ENCODE measurements at regions not wholly inside any gene's neighbourhood (a gene's known extent, or its start where the extent isn't known, plus 50 kb on each side); places are given as distances from the start of the nearest gene placed in this dataset.

DNA sequence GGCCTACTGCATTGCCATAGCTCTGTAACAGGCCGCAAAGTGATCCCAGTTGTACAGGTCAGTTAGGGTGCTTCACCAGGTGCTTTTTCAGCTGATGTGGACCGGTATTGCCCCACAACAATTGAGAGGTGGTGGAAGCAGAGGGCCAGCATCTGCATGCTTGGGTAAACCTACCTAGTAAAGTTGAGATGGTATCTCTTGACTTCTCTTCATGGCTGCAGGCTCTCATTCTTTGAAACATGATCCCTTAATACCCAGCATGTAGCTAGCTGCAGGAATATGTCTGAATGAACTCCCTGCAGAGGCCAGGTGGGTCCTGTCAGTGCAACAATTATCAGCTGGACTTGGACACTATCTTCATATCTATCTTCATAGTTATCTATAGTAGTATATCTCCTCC, 60.7 kb upstream of the CCDC6 start:
- Histone ChIP-seq H3K4me2 (ENCODE audit: low read length, poor library complexity, severe bottlenecking) (no peak overlapping the region), H3K27me3 (ENCODE audit: control insufficient read depth in 1 of 2, insufficient read depth in 1 of 2, low read length in 2 of 2) (no peaks in the 10 kb centered on the region), H3K14ac (ENCODE audit: low read length in 2 of 2) (no peak overlapping the region), H2AFZ (ENCODE audit: low read depth, low read length) (no peak overlapping the region), H4K91ac (ENCODE audit: low read length) (no peak overlapping the region), H3K9me3 (ENCODE audit: control insufficient read depth, low read length) (no peaks in the 10 kb centered on the region), H2BK5ac (ENCODE audit: low read depth, low read length, poor library complexity, severe bottlenecking) (no peak overlapping the region), H3K27ac (ENCODE audit: low read length, poor library complexity, severe bottlenecking) (no peak overlapping the region), H3K4ac (ENCODE audit: low read depth in 1 of 2, low read length in 2 of 2) (no peak overlapping the region), H3K9ac (ENCODE audit: low read length) (no peak overlapping the region), H3K79me1 (replicated peaks; ENCODE audit: low read length, poor library complexity, severe bottlenecking) (no peaks in the 10 kb centered on the region), H3K36me3 (ENCODE audit: control insufficient read depth in 1 of 2, insufficient read depth in 2 of 2, low read depth in 1 of 2, low read length in 2 of 2) (no peaks in the 10 kb centered on the region), H3K18ac (ENCODE audit: low read depth in 1 of 2, low read length in 2 of 2) (no peak overlapping the region), H3K23ac (ENCODE audit: low read length in 2 of 2) (no peak overlapping the region), H2AK5ac (ENCODE audit: low read length, severe bottlenecking) (no peak overlapping the region), H2BK12ac (ENCODE audit: low read length in 2 of 2) (no peak overlapping the region), H3K4me3 (ENCODE audit: insufficient read depth in 1 of 2, low read depth in 1 of 2, low read length in 2 of 2) (no peak overlapping the region), H2BK120ac (ENCODE audit: low read depth, low read length) (no peak overlapping the region), H3K4me1 (ENCODE audit: control insufficient read depth, insufficient read depth, low read depth, low read length) (no peaks in the 10 kb centered on the region), H2BK15ac (ENCODE audit: low read depth, poor library complexity, severe bottlenecking) (no peak overlapping the region), H4K8ac (ENCODE audit: low read length) (no peak overlapping the region)
- 82% methylated on average over 1 of the region's 2 CpGs for WGBS
- DNase-seq = no peak

DNA sequence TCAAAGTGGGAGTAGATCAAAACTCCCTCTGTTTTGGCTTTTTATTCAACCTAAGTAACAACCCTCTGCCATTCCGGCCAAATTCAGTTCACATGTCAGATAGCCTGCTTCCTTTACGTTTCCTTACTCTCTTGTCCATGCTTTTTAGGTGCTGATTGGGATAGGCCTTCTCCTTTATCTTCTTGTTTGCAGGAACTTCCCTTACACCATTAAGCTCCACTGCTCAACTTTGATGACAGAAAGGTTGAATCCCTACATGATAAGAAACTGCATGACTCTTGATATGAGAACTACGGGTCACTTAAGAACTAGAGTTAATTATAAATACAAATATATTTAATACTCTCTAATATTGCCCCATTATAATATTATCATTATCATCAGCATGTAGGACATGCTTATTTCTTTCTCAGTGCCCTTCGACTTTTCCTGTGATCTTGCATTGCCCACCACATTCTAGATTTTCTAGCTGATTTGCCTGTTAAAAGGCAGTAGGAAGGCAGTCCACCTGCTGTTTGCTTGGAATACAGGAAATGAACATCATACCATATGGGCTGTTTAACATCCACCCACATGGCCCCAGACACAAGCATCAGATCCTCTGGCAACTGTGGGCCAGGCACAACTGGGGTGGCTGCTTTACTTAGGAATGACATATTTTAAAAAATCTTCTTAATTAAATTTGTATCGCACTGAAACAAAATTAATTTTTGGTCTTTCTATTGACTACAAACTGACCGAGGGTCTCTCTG, 59.7 kb upstream of the CCDC6 start:
- Histone ChIP-seq H3K14ac (ENCODE audit: low read length in 2 of 2) (no peak overlapping the region), H3K9me3 (ENCODE audit: control insufficient read depth, low read length) (no peaks in the 10 kb centered on the region), H3K79me1 (replicated peaks; ENCODE audit: low read length, poor library complexity, severe bottlenecking) (no peaks in the 10 kb centered on the region), H2AFZ (ENCODE audit: low read depth, low read length) (no peak overlapping the region), H3K18ac (ENCODE audit: low read depth in 1 of 2, low read length in 2 of 2) (no peak overlapping the region), H2AK5ac (ENCODE audit: low read length, severe bottlenecking) (no peak overlapping the region), H3K4ac (ENCODE audit: low read depth in 1 of 2, low read length in 2 of 2) (no peak overlapping the region), H4K91ac (ENCODE audit: low read length) (no peak overlapping the region), H2BK5ac (ENCODE audit: low read depth, low read length, poor library complexity, severe bottlenecking) (no peak overlapping the region), H2BK12ac (ENCODE audit: low read length in 2 of 2) (no peak overlapping the region), H2BK120ac (ENCODE audit: low read depth, low read length) (no peak overlapping the region), H3K9ac (ENCODE audit: low read length) (no peak overlapping the region), H3K27ac (ENCODE audit: low read length, poor library complexity, severe bottlenecking) (no peak overlapping the region), H3K4me2 (ENCODE audit: low read length, poor library complexity, severe bottlenecking) (no peak overlapping the region), H2BK15ac (ENCODE audit: low read depth, poor library complexity, severe bottlenecking) (no peak overlapping the region), H4K8ac (ENCODE audit: low read length) (no peak overlapping the region), H3K4me1 (ENCODE audit: control insufficient read depth, insufficient read depth, low read depth, low read length) (no peaks in the 10 kb centered on the region), H3K4me3 (ENCODE audit: insufficient read depth in 1 of 2, low read depth in 1 of 2, low read length in 2 of 2) (no peak overlapping the region), H3K36me3 (ENCODE audit: control insufficient read depth in 1 of 2, insufficient read depth in 2 of 2, low read depth in 1 of 2, low read length in 2 of 2) (no peaks in the 10 kb centered on the region), H3K23ac (ENCODE audit: low read length in 2 of 2) (no peak overlapping the region), H3K27me3 (ENCODE audit: control insufficient read depth in 1 of 2, insufficient read depth in 1 of 2, low read length in 2 of 2) (no peaks in the 10 kb centered on the region)
- WGBS = 94% methylated on average over 3 of the region's 6 CpGs
- no peak for DNase-seq

DNA sequence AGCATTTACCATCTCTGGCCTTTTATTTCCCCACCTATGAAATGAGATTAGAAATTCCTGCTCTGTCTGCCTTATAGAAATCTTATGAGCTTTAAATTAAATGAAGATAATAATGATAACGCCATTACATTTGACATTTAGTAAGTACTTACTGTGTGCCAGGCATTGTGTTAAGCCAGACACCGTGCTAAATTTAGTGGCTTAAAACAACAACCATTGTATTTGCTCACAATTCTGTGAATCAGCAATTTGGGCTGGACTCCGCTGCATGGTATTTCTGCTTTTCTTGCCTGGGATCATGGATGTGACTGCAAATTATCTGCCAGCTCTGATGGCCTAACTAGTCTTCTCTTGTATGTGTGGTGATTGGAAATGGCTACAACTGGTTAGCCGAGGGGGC, 56.4 kb upstream of the CCDC6 start:
- Histone ChIP-seq H2BK120ac (ENCODE audit: low read depth, low read length) (no peak overlapping the region), H2AK5ac (ENCODE audit: low read length, severe bottlenecking) (no peak overlapping the region), H3K9ac (ENCODE audit: low read length) (no peak overlapping the region), H3K18ac (ENCODE audit: low read depth in 1 of 2, low read length in 2 of 2) (no peak overlapping the region), H3K4me2 (ENCODE audit: low read length, poor library complexity, severe bottlenecking) (no peak overlapping the region), H2BK5ac (ENCODE audit: low read depth, low read length, poor library complexity, severe bottlenecking) (no peak overlapping the region), H3K23ac (ENCODE audit: low read length in 2 of 2) (no peak overlapping the region), H3K4ac (ENCODE audit: low read depth in 1 of 2, low read length in 2 of 2) (no peak overlapping the region), H4K8ac (ENCODE audit: low read length) (no peak overlapping the region), H3K9me3 (ENCODE audit: control insufficient read depth, low read length) (no peaks in the 10 kb centered on the region), H3K27ac (ENCODE audit: low read length, poor library complexity, severe bottlenecking) (no peak overlapping the region), H3K4me3 (ENCODE audit: insufficient read depth in 1 of 2, low read depth in 1 of 2, low read length in 2 of 2) (no peak overlapping the region), H4K91ac (ENCODE audit: low read length) (no peak overlapping the region), H3K4me1 (ENCODE audit: control insufficient read depth, insufficient read depth, low read depth, low read length) (no peaks in the 10 kb centered on the region), H2BK12ac (ENCODE audit: low read length in 2 of 2) (no peak overlapping the region), H2AFZ (ENCODE audit: low read depth, low read length) (no peak overlapping the region), H3K79me1 (replicated peaks; ENCODE audit: low read length, poor library complexity, severe bottlenecking) (no peaks in the 10 kb centered on the region), H3K14ac (ENCODE audit: low read length in 2 of 2) (no peak overlapping the region), H2BK15ac (ENCODE audit: low read depth, poor library complexity, severe bottlenecking) (no peak overlapping the region), H3K36me3 (ENCODE audit: control insufficient read depth in 1 of 2, insufficient read depth in 2 of 2, low read depth in 1 of 2, low read length in 2 of 2) (no peaks in the 10 kb centered on the region), H3K27me3 (ENCODE audit: control insufficient read depth in 1 of 2, insufficient read depth in 1 of 2, low read length in 2 of 2) (peaks cover 0 to 3% of the 10 kb centered on the region in 2 experiments)
- 92% methylated on average over 4 of the region's 4 CpGs for WGBS
- no peak for DNase-seq

DNA sequence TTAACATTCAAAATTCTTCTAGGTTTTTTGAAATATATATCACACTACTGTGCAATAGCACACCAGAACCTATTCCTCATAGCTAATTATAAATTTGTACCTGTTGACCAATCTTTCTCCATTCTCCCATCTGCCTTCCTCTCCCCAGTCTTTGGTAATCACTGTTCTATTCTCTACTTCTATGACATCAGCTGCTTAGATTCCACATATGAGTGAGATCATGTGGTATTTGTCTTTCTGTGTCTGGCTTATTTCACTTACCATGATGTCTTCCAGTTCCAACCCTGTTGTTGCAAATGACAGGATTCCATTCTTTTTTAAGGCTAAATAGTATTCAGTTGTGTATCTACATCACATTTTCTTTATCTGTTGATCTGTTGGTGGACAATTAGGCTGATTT, 54.4 kb upstream of the CCDC6 start:
- H2BK12ac ChIP-seq (ENCODE audit: low read length in 2 of 2) = no peak overlapping the region

More for the DNA sequence above, 54.4 kb upstream of the CCDC6 start:
- no peak overlapping the region for H2BK120ac ChIP-seq (ENCODE audit: low read depth, low read length)
- H4K8ac ChIP-seq (ENCODE audit: low read length) = no peak overlapping the region
- no peak overlapping the region for H4K91ac ChIP-seq (ENCODE audit: low read length)
- no peak overlapping the region for H3K4me3 ChIP-seq (ENCODE audit: insufficient read depth in 1 of 2, low read depth in 1 of 2, low read length in 2 of 2)
- no peaks in the 10 kb centered on the region for H3K36me3 ChIP-seq (ENCODE audit: control insufficient read depth in 1 of 2, insufficient read depth in 2 of 2, low read depth in 1 of 2, low read length in 2 of 2)
- peaks cover 0 to 3% of the 10 kb centered on the region in 2 experiments for H3K27me3 ChIP-seq (ENCODE audit: control insufficient read depth in 1 of 2, insufficient read depth in 1 of 2, low read length in 2 of 2)
- no peaks in the 10 kb centered on the region for H3K4me1 ChIP-seq (ENCODE audit: control insufficient read depth, insufficient read depth, low read depth, low read length)
- H3K4me2 ChIP-seq (ENCODE audit: low read length, poor library complexity, severe bottlenecking) = no peak overlapping the region
- no peak overlapping the region for H3K27ac ChIP-seq (ENCODE audit: low read length, poor library complexity, severe bottlenecking)
- DNase-seq = peak; percentile 78
- no peak overlapping the region for H2AK5ac ChIP-seq (ENCODE audit: low read length, severe bottlenecking)
- H2BK15ac ChIP-seq (ENCODE audit: low read depth, poor library complexity, severe bottlenecking) = no peak overlapping the region
- no peak overlapping the region for H3K18ac ChIP-seq (ENCODE audit: low read depth in 1 of 2, low read length in 2 of 2)
- H3K9me3 ChIP-seq (ENCODE audit: control insufficient read depth, low read length) = no peaks in the 10 kb centered on the region
- no peak overlapping the region for H3K9ac ChIP-seq (ENCODE audit: low read length)
- H3K14ac ChIP-seq (ENCODE audit: low read length in 2 of 2) = no peak overlapping the region
- H2BK5ac ChIP-seq (ENCODE audit: low read depth, low read length, poor library complexity, severe bottlenecking) = no peak overlapping the region
- no peak overlapping the region for H2AFZ ChIP-seq (ENCODE audit: low read depth, low read length)
- no peak overlapping the region for H3K4ac ChIP-seq (ENCODE audit: low read depth in 1 of 2, low read length in 2 of 2)
- H3K79me1 ChIP-seq (replicated peaks; ENCODE audit: low read length, poor library complexity, severe bottlenecking) = no peaks in the 10 kb centered on the region
- H3K23ac ChIP-seq (ENCODE audit: low read length in 2 of 2) = no peak overlapping the region
